T-helper 2 cell treated with Interferon-gamma antibody and Interleukin-4, amounts not matched to agents 100 ng/mL and 5 ng/mL, for 36 hours (primary cell): ENCODE measurements at regions not wholly inside any gene's neighbourhood (a gene's known extent, or its start where the extent isn't known, plus 50 kb on each side); places are given as distances from the start of the nearest gene placed in this dataset.
"Not testable (repeated sequence)": the region's sequence is repeated elsewhere in the genome, so short reads cannot be mapped to it uniquely, and the experiment has no call there.

ENCODE experiments used
- intact Hi-C: fragments of 100-400 bp; cut with micrococcal nuclease; formaldehyde crosslinking; loops from one replicate; pipeline ENCODE4 v1.15.1; 2023

DNA sequence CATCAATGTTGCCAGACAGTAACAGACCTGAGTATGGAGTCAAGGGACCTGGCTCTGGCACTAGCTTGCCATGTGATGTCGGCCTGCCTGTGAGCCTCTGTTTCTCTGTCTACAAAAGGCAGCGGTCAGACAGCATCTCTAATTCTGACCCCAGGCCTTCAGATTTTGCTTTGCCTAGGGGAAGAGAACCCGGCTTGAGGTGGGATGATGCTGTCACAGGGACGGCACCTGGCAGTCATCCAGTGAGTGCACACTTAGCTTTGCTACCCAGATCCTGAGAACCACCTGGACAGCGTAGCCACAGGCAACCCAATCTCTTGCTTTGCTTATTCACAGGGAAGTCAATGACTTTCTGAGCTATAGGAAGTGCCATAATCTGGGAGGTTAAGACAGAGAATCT lies 135.2 kb upstream of the SALL1 start:
- intact Hi-C loops, result no loop called here

GRCh38 chr16:51276336-51276735 lies 125.3 kb upstream of the SALL1 start:
- intact Hi-C loops, result no loop called here

GRCh38 chr16:51272420-51272819 lies 121.3 kb upstream of the SALL1 start:
- intact Hi-C loops, result no loop called here

- intact Hi-C loops, result no loop called here
These were observed 120.2 kb upstream of the SALL1 start for GRCh38 chr16:51271156-51271701.

GRCh38 chr16:51268237-51268636 lies 117.2 kb upstream of the SALL1 start:
- intact Hi-C loops, result no loop called here

DNA sequence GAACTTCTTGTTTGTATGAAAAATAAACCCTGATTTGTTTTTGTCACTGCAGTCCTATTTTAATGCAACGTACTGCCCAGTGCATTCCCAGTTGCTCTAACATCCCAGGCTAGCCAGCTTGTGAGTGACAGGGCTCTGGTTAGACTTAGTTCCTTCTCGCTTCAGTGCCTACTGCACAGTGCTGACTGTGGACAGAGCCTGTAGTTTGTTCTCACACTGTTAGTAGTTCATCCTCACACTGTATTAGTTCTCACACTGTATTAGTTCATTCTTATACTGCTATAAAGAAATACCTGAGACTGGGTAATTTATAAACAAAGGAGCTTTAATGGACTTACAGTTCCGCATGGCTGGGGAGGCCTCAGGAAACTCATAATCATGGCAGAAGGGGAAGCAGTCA lies 116.6 kb upstream of the SALL1 start:
- intact Hi-C loops, result no loop called here

DNA sequence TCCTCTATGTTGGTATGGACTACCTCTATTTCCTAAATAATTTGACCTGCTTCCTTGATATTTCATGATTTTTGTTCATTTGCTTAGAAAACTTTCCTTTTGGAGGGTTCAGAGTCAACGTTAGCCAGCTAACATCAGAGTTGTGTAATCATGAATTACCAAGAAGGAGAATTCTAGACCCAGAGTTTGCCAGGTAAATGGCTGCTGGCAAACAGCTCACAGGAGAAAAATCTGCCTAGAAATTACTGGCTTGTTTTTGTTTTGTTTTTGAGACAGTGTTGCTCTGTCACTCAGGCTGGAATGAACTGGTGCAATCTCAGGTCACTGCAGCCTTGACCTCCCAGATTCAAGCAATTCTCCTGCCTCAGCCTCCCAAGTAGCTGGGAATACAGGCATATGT lies 111.4 kb upstream of the SALL1 start:
- intact Hi-C loops, result no loop called here

DNA sequence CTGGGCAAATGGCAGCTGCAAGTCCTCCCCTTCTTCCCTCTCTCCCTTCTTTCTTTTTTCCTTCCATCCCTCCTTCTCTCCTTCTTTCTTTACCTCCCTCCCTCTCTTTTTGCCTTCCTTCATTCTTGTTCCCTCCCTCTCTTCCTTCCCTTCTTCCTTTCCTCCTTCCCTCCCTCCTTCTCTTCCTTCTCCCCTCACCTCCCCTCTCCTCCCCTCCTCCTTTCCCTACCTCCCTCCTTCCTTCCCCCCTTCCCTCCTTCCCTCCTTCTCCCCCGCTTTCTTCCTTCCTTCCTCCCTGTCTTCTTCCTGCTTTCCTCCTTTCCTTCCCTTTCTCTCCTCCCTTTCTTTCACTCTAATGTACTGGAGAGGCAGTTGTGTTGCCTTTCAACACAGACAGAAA lies 110.8 kb upstream of the SALL1 start:
- intact Hi-C loops, result no loop called here

- intact Hi-C loops, result no loop called here
These were observed 104.4 kb upstream of the SALL1 start for GRCh38 chr16:51255349-51255972.

DNA sequence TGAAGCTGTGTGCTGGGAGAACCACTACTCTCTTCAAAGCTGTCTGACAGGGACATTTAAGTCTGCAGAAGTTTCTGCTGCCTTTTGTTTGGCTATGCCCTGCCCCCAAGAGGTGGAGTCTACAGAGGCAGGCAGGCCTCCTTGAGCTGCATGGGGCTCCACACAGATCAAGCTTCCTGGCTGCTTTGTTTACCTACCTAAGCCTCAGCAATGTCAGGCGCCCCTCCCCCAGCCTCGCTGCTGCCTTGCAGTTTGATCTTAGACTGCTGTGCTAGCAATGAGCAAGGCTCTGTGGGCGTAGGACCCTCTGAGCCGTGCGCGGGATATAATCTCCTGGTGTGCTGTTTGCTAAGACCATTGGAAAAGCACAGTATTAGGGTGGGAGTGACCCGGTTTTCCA lies 103.3 kb upstream of the SALL1 start:
- intact Hi-C loops, result not testable (repeated sequence)

DNA sequence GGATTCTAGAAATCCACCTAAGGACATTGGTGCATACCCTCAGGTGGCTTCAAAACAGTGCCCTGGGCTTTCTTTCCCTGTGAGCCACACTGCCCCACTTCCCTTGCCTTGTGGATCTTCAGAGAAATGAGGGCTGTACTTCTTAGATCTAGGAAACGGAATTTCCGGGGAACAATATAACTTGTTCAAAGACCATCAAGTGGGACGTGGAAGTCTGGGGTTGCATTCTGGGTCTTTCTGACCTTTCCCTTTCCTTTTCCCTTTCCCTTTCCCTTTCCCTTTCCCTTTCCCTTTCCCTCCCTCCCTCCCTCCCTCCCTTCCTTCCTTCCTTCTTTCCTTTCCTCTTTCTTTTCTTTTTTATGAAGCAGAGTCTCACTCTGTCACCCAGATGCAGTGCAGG lies 97.1 kb upstream of the SALL1 start:
- intact Hi-C loops, result no loop called here

- intact Hi-C loops, result no loop called here
These were observed 94.6 kb upstream of the SALL1 start for GRCh38 chr16:51245658-51245995.

DNA sequence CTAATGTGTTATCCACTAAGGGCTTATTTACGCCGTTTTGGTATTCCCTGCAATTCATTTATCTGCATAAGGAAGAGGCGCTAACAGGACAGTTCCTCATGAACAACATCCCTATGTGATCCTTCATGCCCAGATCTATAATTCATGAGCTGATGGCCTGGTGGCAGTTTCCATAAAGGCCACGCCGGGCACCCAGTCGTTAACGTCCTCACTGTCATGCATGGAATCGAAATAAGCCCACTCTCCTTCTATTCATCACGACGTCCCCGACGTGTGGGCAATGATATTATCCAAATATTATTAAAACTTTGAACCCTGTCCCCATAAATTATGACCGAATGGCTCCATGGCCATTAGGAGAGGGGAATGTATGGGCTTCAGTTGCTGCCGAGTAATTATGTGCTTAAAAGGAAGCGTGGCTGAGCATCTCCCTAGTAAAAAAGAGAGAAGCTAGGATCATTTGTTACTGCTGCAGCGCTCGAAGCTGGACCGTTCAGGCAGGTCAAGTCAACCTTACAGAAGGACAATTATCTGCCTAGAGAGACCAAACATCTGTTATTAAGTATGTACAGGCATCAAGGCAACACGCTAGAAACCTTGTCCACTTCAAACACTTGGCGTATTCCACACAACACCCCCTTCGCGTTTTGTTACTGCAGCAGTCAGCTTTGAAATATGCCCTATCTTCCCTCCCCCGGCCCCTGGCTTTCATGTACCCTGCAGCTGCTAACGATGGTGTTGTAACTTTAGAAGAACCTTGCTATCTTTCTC lies 94.0 kb upstream of the SALL1 start:
- intact Hi-C loops, result no loop called here

GRCh38 chr16:51243936-51244436 lies 92.9 kb upstream of the SALL1 start:
- intact Hi-C loops, result no loop called here

- intact Hi-C loops, result no loop called here
These were observed 91.4 kb upstream of the SALL1 start for GRCh38 chr16:51242296-51242994.

- intact Hi-C loops, result no loop called here
These were observed 88.1 kb upstream of the SALL1 start for GRCh38 chr16:51239196-51239595.

GRCh38 chr16:51237861-51238378 lies 86.8 kb upstream of the SALL1 start:
- intact Hi-C loops, result no loop called here

DNA sequence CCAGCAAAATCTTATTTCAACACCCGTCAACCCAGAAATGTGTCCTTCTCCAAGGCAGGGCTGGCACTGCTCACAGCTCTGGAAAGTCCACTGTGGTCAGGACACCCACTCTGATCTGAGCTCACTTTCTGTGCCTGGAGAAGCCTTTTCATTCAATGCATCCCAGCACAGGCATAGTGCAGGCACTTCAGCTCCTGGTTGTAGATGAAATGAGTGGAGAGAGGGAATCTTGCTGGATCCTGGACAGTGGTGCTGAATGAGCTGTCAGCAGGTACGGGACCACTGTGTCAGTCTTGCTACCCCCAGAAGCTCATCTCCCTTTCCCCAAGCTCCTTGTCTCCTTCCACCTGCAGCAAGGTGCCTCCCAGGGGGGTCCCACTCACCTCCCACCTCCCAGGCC lies 86.1 kb upstream of the SALL1 start:
- intact Hi-C loops, result no loop called here

DNA sequence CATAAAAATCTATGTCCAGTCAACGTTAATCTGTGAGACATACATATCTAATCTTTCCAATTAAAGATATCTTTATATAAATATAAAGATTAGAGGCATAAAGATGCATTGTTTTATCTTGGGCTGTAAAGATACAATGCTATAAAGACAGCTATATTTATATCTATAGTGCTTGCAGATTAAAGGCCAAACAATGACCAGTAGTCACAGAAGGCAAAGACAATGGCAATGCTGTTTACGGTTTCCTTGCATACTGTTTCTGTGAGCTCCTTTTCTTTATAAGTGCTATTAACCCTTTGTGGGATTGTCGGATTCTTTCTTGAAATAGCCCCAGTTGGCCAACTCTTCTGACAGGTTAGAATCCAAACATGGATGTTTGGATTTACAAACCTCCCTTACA lies 85.5 kb upstream of the SALL1 start:
- intact Hi-C loops, result no loop called here

DNA sequence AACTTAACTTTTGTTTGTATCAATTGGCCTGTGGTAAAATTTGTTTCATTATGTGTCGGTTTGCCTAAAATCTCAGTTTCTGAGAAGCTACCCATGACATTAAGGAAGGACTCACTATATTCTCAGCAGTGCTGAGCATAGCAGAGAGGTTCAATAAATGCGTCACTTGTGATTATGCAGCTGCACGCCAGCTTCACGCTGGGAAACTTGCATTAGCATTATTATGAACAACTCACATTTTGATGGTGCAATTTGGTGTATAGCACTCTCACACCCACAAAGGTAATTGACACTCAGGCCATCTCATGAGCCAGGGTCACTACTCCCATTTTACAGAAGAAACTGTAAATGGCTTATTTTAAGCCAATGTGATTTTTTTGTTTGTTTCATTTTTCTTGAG lies 80.6 kb upstream of the SALL1 start:
- intact Hi-C loops, result no loop called here

DNA sequence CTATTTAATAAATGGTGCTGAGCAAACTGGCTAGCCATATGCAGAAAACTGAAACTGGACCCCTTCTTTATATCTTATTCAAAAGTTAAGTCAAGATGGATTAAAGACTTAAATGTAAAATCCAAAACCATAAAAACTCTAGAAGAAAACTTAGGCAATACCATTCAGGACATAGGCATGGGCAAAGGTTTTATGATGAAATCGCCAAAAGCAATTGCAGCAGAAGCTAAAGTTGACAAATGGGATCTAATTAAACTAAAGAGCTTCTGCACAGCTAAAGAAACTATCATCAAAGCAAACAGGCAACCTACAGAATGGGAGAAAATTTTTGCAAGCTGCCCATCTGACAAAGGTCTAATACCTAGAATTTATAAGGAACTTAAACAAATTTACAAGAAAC lies 79.0 kb upstream of the SALL1 start:
- intact Hi-C loops, result not testable (repeated sequence)

DNA sequence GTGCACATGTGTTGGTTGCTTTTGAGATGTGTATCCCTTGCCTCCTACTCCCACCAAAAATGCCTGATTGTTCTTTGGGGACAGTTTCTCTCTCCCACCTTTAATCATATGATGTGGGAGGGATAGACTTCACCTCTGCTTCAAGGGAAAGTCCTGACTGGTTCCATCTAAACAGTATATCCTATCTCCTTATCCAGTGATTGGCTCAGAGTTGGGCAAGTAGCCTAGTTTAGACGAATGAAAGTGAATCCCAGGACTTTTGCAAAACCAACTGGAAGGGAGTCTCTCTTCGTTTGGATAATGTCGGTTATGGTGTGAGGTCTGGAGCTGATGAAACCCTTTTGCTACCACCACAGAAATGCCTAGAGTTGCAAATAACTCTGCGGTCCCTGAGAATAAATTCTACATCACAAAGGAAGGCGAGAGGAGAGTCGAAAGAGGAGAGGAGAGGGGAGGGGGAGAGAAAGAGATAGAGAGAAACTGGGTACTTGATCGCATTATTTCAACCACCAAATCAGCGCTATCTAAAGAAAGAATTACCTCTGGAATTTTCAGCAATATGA lies 77.1 kb upstream of the SALL1 start:
- intact Hi-C loops, result no loop called here
